OCI-LY3 (cell line): ENCODE measurements at regions not wholly inside any gene's neighbourhood (a gene's known extent, or its start where the extent isn't known, plus 50 kb on each side); places are given as distances from the start of the nearest gene placed in this dataset.

Source experiments
- H2AFZ ChIP-seq: fragments of 200-600, 300-600 bp; shearing (Covaris generic); 2 replicates; pipeline ENCODE4 v1.6.0; 2014; ENCODE audit warnings: antibody characterized with exemption, low read depth, low read length
- H3K27ac ChIP-seq: fragments of 200-600, 300-600 bp; sonication (generic); 2 replicates; pipeline ENCODE4 v1.5.1; 2014; ENCODE audit warnings: mild to moderate bottlenecking, low read length, moderate library complexity, mixed read lengths
- H3K27me3 ChIP-seq: fragments of 200-600, 300-600 bp; sonication (generic); 2 replicates; pipeline ENCODE4 v1.6.1; 2014; ENCODE audit warnings: low read depth, low read length, mixed read lengths
- H3K36me3 ChIP-seq: fragments of 200-600, 300-600 bp; sonication (generic); replicated peaks from 2 replicates; pipeline ENCODE3; 2014; ENCODE audit warnings: low read depth, low read length, mixed read lengths
- H3K4me1 ChIP-seq: fragments of 300-600, 200-600 bp; sonication (generic); 2 replicates; pipeline ENCODE4 v1.6.1; 2014; ENCODE audit warnings: low read length, mixed read lengths
- H3K4me2 ChIP-seq: fragments of 200-600, 300-600 bp; sonication (generic); 2 replicates; pipeline ENCODE4 v1.6.1; 2014; ENCODE audit warnings: low read length, mixed read lengths
- H3K4me3 ChIP-seq: fragments of 300-600, 200-600 bp; sonication (generic); 2 replicates; pipeline ENCODE4 v1.5.1; 2014; ENCODE audit warnings: antibody characterized with exemption, mild to moderate bottlenecking, low read length, moderate library complexity
- H3K79me2 ChIP-seq: fragments of 300-600, 200-600 bp; shearing (Covaris generic); 2 replicates; pipeline ENCODE4 v1.6.1; 2014; ENCODE audit warnings: mild to moderate bottlenecking, low read length, mixed read lengths
- H3K9ac ChIP-seq: fragments of 300-600, 200-600 bp; shearing (Covaris generic); 2 replicates; pipeline ENCODE4 v1.6.0; 2014; ENCODE audit warnings: mild to moderate bottlenecking, low read length, moderate library complexity
- H3K9me3 ChIP-seq: fragments of 200-600, 300-600 bp; shearing (Covaris generic); 2 replicates; pipeline ENCODE4 v1.6.1; 2014; ENCODE audit warnings: low read length, mixed read lengths; ENCODE audit not compliant: insufficient read depth
- H4K20me1 ChIP-seq: fragments of 200-600, 300-600 bp; sonication (generic); 2 replicates; pipeline ENCODE4 v1.6.1; 2016; ENCODE audit warnings: low read length, mixed read lengths; ENCODE audit not compliant: insufficient read depth
- CTCF ChIP-seq: fragments of 200-600, 300-600 bp; sonication (generic); IDR thresholded peaks from 2 replicates; pipeline ENCODE4 v1.5.1; 2014; ENCODE audit warnings: antibody characterized with exemption, low read length, low read depth
- EZH2phosphoT487 ChIP-seq: fragments of 200-600 bp; shearing (Covaris generic); IDR thresholded peaks from 2 replicates; pipeline ENCODE4 v1.6.1; 2018; ENCODE audit warnings: antibody characterized with exemption, mixed run types, low read depth

- Histone ChIP-seq H3K36me3 (no peaks in the 10 kb centered on the region), H3K27me3 (no peaks in the 10 kb centered on the region), H3K4me2 (no peak overlapping the region), H3K9ac (no peak overlapping the region), H3K4me3 (no peak overlapping the region), H3K27ac (no peak overlapping the region), H3K9me3 (no peaks in the 10 kb centered on the region), H3K4me1 (no peaks in the 10 kb centered on the region), H3K79me2 (no peaks in the 10 kb centered on the region), H4K20me1 (no peaks in the 10 kb centered on the region), H2AFZ (no peak overlapping the region)
- TF ChIP-seq CTCF = no peak
- TF ChIP-seq EZH2phosphoT487 = no peak
Measured at GRCh38 chr2:83282043-83282795, 1176.9 kb downstream of the SUCLG1 start.

- Histone ChIP-seq H3K27ac (no peak overlapping the region), H3K4me2 (no peak overlapping the region), H3K79me2 (no peaks in the 10 kb centered on the region), H3K4me1 (no peaks in the 10 kb centered on the region), H4K20me1 (no peaks in the 10 kb centered on the region), H3K9me3 (no peaks in the 10 kb centered on the region), H2AFZ (no peak overlapping the region), H3K36me3 (no peaks in the 10 kb centered on the region), H3K4me3 (no peak overlapping the region), H3K27me3 (no peaks in the 10 kb centered on the region), H3K9ac (no peak overlapping the region)
- TF ChIP-seq CTCF (no peak), EZH2phosphoT487 (no peak)
Measured at GRCh38 chr2:83280391-83280790, 1178.7 kb downstream of the SUCLG1 start.

GRCh38 chr2:83273322-83273721 lies 1185.8 kb downstream of the SUCLG1 start:
- TF ChIP-seq EZH2phosphoT487 (no peak), CTCF (no peak)
- Histone ChIP-seq H3K4me3 (no peak overlapping the region), H4K20me1 (no peaks in the 10 kb centered on the region), H3K79me2 (no peaks in the 10 kb centered on the region), H2AFZ (peak overlapping the region; percentile 5; the same call in 1 of the 2 replicates), H3K27me3 (no peaks in the 10 kb centered on the region), H3K36me3 (no peaks in the 10 kb centered on the region), H3K27ac (no peak overlapping the region), H3K4me1 (no peaks in the 10 kb centered on the region), H3K9me3 (no peaks in the 10 kb centered on the region), H3K4me2 (no peak overlapping the region), H3K9ac (no peak overlapping the region)

GRCh38 chr2:83261591-83262136 lies 1197.4 kb downstream of the SUCLG1 start:
- H2AFZ ChIP-seq = no peak overlapping the region
- no peak overlapping the region for H3K27ac ChIP-seq
- no peak overlapping the region for H3K9ac ChIP-seq
- H4K20me1 ChIP-seq = no peaks in the 10 kb centered on the region
- TF ChIP-seq EZH2phosphoT487 = no peak
- TF ChIP-seq CTCF = no peak
- no peaks in the 10 kb centered on the region for H3K79me2 ChIP-seq
- H3K36me3 ChIP-seq = no peaks in the 10 kb centered on the region
- H3K4me2 ChIP-seq = no peak overlapping the region
- H3K27me3 ChIP-seq = no peaks in the 10 kb centered on the region
- H3K4me1 ChIP-seq = no peaks in the 10 kb centered on the region
- no peaks in the 10 kb centered on the region for H3K9me3 ChIP-seq
- H3K4me3 ChIP-seq = no peak overlapping the region
